ENCODE measurements at regions not wholly inside any gene's neighbourhood (a gene's known extent, or its start where the extent isn't known, plus 50 kb on each side); places are given as distances from the start of the nearest gene placed in this dataset.

DNA sequence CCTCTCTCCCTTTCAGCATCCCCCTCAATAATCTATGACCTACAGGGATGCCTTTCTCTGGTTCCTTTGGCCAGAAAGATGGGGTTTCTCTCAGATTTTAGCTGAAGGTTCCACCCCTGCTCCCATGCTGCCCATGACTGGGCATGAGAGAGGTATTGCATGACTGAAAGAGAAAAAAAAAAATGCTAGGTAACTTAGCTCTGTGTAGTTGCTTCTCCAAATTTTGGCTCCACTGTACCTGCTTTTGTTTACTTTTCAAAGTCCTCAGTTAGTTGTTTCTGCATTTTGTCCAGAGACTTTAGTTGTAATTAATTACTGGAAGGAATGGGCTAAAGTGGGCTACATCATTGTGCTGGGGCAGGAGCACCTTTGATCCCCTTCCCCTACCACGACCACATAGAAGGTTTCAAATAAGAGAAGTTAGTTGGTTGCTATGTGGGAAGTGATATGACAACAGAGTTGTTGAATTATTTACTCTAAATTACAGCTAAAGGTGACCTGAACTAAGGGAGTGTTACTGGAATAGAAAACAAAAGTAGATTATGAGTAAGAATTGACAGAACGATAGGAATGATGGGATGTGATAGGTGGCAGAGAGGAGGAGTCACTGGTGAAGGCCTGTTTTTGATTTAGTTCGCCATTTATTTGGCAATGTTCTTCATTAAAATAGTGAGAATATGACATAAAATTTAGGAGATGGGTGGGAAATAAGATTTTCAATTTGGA lies 605.4 kb upstream of the NR2F2 start:
- TF ChIP-seq, protein P1, sequence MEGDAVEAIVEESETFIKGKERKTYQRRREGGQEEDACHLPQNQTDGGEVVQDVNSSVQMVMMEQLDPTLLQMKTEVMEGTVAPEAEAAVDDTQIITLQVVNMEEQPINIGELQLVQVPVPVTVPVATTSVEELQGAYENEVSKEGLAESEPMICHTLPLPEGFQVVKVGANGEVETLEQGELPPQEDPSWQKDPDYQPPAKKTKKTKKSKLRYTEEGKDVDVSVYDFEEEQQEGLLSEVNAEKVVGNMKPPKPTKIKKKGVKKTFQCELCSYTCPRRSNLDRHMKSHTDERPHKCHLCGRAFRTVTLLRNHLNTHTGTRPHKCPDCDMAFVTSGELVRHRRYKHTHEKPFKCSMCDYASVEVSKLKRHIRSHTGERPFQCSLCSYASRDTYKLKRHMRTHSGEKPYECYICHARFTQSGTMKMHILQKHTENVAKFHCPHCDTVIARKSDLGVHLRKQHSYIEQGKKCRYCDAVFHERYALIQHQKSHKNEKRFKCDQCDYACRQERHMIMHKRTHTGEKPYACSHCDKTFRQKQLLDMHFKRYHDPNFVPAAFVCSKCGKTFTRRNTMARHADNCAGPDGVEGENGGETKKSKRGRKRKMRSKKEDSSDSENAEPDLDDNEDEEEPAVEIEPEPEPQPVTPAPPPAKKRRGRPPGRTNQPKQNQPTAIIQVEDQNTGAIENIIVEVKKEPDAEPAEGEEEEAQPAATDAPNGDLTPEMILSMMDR (IDR thresholded peaks at IDR 0.05), result no peak
- no peak for TF ChIP-seq POLR2A (IDR thresholded peaks at IDR 0.05)
